ENCODE measurements at regions not wholly inside any gene's neighbourhood (a gene's known extent, or its start where the extent isn't known, plus 50 kb on each side); places are given as distances from the start of the nearest gene placed in this dataset.

DNA sequence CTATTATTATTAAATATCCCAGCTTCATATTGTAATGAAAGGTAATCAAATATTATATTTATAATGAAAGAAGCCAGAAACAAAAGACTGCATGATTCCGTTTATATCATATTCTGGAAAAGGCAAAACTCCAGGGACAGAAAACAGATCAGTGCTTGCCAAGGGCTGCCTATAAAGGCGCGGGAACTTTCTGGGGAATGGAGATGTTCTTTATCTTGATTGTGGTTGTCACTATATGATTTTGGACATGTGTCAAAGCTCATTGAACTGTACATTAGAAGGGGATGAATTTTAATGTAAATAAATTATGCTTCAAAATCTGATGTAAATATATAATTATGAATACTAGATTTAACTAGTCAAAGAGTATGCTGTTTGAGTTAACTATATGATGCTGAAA is 115.4 kb upstream of the KRAS start:
- ChIA-PET CTCF (no interaction called here), POLR2A (ENCODE audit: low non-redundant PET) (no interaction called here)
- no peak overlapping the region for H3K4me3 ChIP-seq (ENCODE audit: low read depth, low read length, poor library complexity, severe bottlenecking)
- TF ChIP-seq EZH2 (IDR thresholded peaks at IDR 0.05; ENCODE audit: borderline replicate concordance, low read depth, low read length, poor library complexity, severe bottlenecking), result no peak
- TF ChIP-seq, protein P1, sequence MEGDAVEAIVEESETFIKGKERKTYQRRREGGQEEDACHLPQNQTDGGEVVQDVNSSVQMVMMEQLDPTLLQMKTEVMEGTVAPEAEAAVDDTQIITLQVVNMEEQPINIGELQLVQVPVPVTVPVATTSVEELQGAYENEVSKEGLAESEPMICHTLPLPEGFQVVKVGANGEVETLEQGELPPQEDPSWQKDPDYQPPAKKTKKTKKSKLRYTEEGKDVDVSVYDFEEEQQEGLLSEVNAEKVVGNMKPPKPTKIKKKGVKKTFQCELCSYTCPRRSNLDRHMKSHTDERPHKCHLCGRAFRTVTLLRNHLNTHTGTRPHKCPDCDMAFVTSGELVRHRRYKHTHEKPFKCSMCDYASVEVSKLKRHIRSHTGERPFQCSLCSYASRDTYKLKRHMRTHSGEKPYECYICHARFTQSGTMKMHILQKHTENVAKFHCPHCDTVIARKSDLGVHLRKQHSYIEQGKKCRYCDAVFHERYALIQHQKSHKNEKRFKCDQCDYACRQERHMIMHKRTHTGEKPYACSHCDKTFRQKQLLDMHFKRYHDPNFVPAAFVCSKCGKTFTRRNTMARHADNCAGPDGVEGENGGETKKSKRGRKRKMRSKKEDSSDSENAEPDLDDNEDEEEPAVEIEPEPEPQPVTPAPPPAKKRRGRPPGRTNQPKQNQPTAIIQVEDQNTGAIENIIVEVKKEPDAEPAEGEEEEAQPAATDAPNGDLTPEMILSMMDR (conservative IDR thresholded peaks at IDR 0.05; ENCODE audit: low read depth, low read length), result no peak
- BruUV-seq (replicated peaks), result no TSS peak
- H3K27me3 ChIP-seq (replicated peaks; ENCODE audit: insufficient read depth, low read depth, low read length, poor library complexity), result no peaks in the 10 kb centered on the region
- no peak for DNase-seq (ENCODE audit: low spot score)
- intact Hi-C loops (cut with micrococcal nuclease; ENCODE audit: unreplicated experiment), result no loop called here
- no peaks in the 10 kb centered on the region for H3K9me3 ChIP-seq (ENCODE audit: low read depth, low read length, poor library complexity, severe bottlenecking)
- no peak overlapping the region for H3K27ac ChIP-seq (ENCODE audit: low read depth, low read length, poor library complexity, severe bottlenecking)
- H3K36me3 ChIP-seq (ENCODE audit: insufficient read depth, low read length, poor library complexity, severe bottlenecking), result no peaks in the 10 kb centered on the region
- peaks cover 24% of the 10 kb centered on the region for H3K4me1 ChIP-seq (ENCODE audit: insufficient read depth, low read length, poor library complexity, severe bottlenecking)

GRCh38 chr12:25365340-25365730 is 114.6 kb upstream of the KRAS start:
- no TSS peak for BruUV-seq (replicated peaks)
- ChIA-PET CTCF (interaction anchor here (0.5 kb wide), 1 partner anchor 32 kb away, joined by 3 read pairs; no protein-coding TSS in a partner anchor), POLR2A (ENCODE audit: low non-redundant PET) (no interaction called here)
- TF ChIP-seq, protein P1 (conservative IDR thresholded peaks at IDR 0.05; ENCODE audit: low read depth, low read length), result no peak
- TF ChIP-seq EZH2 (IDR thresholded peaks at IDR 0.05; ENCODE audit: borderline replicate concordance, low read depth, low read length, poor library complexity, severe bottlenecking), result no peak
- Histone ChIP-seq H3K27me3 (replicated peaks; ENCODE audit: insufficient read depth, low read depth, low read length, poor library complexity) (no peaks in the 10 kb centered on the region), H3K27ac (ENCODE audit: low read depth, low read length, poor library complexity, severe bottlenecking) (no peak overlapping the region), H3K36me3 (ENCODE audit: insufficient read depth, low read length, poor library complexity, severe bottlenecking) (no peaks in the 10 kb centered on the region), H3K4me3 (ENCODE audit: low read depth, low read length, poor library complexity, severe bottlenecking) (no peak overlapping the region), H3K4me1 (ENCODE audit: insufficient read depth, low read length, poor library complexity, severe bottlenecking) (peaks cover 24% of the 10 kb centered on the region), H3K9me3 (ENCODE audit: low read depth, low read length, poor library complexity, severe bottlenecking) (no peaks in the 10 kb centered on the region)
- DNase-seq (ENCODE audit: low spot score), result peak; percentile 16
- intact Hi-C loops (cut with micrococcal nuclease; ENCODE audit: unreplicated experiment), result no loop called here

- H3K4me1 ChIP-seq (ENCODE audit: insufficient read depth, low read length, poor library complexity, severe bottlenecking), result peaks cover 24% of the 10 kb centered on the region
- TF ChIP-seq, protein P1 (conservative IDR thresholded peaks at IDR 0.05; ENCODE audit: low read depth, low read length), result no peak
- no peak for TF ChIP-seq EZH2 (IDR thresholded peaks at IDR 0.05; ENCODE audit: borderline replicate concordance, low read depth, low read length, poor library complexity, severe bottlenecking)
- H3K4me3 ChIP-seq (ENCODE audit: low read depth, low read length, poor library complexity, severe bottlenecking), result no peak overlapping the region
- BruUV-seq (replicated peaks), result no TSS peak
- no peak overlapping the region for H3K27ac ChIP-seq (ENCODE audit: low read depth, low read length, poor library complexity, severe bottlenecking)
- POLR2A ChIA-PET (ENCODE audit: low non-redundant PET), result no interaction called here
- CTCF ChIA-PET, result no interaction called here
- peak; percentile 44 for DNase-seq (ENCODE audit: low spot score)
- H3K36me3 ChIP-seq (ENCODE audit: insufficient read depth, low read length, poor library complexity, severe bottlenecking), result no peaks in the 10 kb centered on the region
- H3K9me3 ChIP-seq (ENCODE audit: low read depth, low read length, poor library complexity, severe bottlenecking), result no peaks in the 10 kb centered on the region
- H3K27me3 ChIP-seq (replicated peaks; ENCODE audit: insufficient read depth, low read depth, low read length, poor library complexity), result no peaks in the 10 kb centered on the region
- intact Hi-C loops (cut with micrococcal nuclease; ENCODE audit: unreplicated experiment), result no loop called here
Measured at GRCh38 chr12:25364529-25365339, 114.0 kb upstream of the KRAS start.
